ENCODE measurements at regions not wholly inside any gene's neighbourhood (a gene's known extent, or its start where the extent isn't known, plus 50 kb on each side); places are given as distances from the start of the nearest gene placed in this dataset.

GRCh38 chr13:30017880-30018279 is 167.5 kb upstream of the UBL3 start:
- no peak for TF ChIP-seq GATA2 (IDR thresholded peaks at IDR 0.05; ENCODE audit: low read depth, low read length)
- no peak for TF ChIP-seq GATA3 (IDR thresholded peaks at IDR 0.05; ENCODE audit: low read depth, low read length)
